Osteocyte (in vitro differentiated cells): ENCODE measurements at regions not wholly inside any gene's neighbourhood (a gene's known extent, or its start where the extent isn't known, plus 50 kb on each side); places are given as distances from the start of the nearest gene placed in this dataset.

Experiments
- DNase-seq: peaks from one replicate; pipeline ENCODE4 v3.0.0; 2021; ENCODE audit warnings: mixed read lengths; ENCODE audit not compliant: unreplicated experiment; ENCODE audit errors: extremely low spot score
- H3K27ac Mint-ChIP-seq: one replicate; pipeline ENCODE4 v1.8.0; 2021; ENCODE audit warnings: mild to moderate bottlenecking, mixed read lengths; ENCODE audit not compliant: unreplicated experiment
- H3K27me3 Mint-ChIP-seq: one replicate; pipeline ENCODE4 v1.8.0; 2021; ENCODE audit warnings: mixed read lengths; ENCODE audit not compliant: unreplicated experiment
- H3K36me3 Mint-ChIP-seq: one replicate; pipeline ENCODE4 v1.8.0; 2021; ENCODE audit warnings: mixed read lengths; ENCODE audit not compliant: unreplicated experiment
- H3K4me1 Mint-ChIP-seq: one replicate; pipeline ENCODE4 v1.8.0; 2021; ENCODE audit warnings: mixed read lengths; ENCODE audit not compliant: unreplicated experiment
- H3K4me3 Mint-ChIP-seq: one replicate; pipeline ENCODE4 v1.8.0; 2021; ENCODE audit warnings: mild to moderate bottlenecking, moderate library complexity, mixed read lengths; ENCODE audit not compliant: unreplicated experiment
- H3K9me3 Mint-ChIP-seq: one replicate; pipeline ENCODE4 v1.8.0; 2021; ENCODE audit warnings: mixed read lengths; ENCODE audit not compliant: unreplicated experiment
- CTCF ChIP-seq: fragments of 200-600 bp; sonication (generic); IDR thresholded peaks from 2 replicates; pipeline ENCODE4 v1.5.0; 2021; ENCODE audit warnings: antibody characterized with exemption, mild to moderate bottlenecking, moderate library complexity

GRCh38 chr1:232886271-232886670 lies 64.1 kb upstream of the NTPCR start:
- TF ChIP-seq CTCF = no peak
- Mint-ChIP-seq H3K4me3 (no peak overlapping the region), H3K4me1 (peaks cover 10% of the 10 kb centered on the region), H3K36me3 (no peaks in the 10 kb centered on the region), H3K27me3 (peaks cover 20% of the 10 kb centered on the region), H3K27ac (no peak overlapping the region), H3K9me3 (no peaks in the 10 kb centered on the region)
- DNase-seq = no peak

GRCh38 chr1:232890340-232890943 lies 60.0 kb upstream of the NTPCR start:
- Mint-ChIP-seq H3K4me1 (peaks cover 15% of the 10 kb centered on the region), H3K9me3 (peaks cover 11% of the 10 kb centered on the region), H3K4me3 (no peak overlapping the region), H3K27me3 (peaks cover 10% of the 10 kb centered on the region), H3K27ac (peak overlapping the region; percentile 51), H3K36me3 (no peaks in the 10 kb centered on the region)
- no peak for TF ChIP-seq CTCF
- no peak for DNase-seq

- no peaks in the 10 kb centered on the region for H3K36me3 Mint-ChIP-seq
- peaks cover 15% of the 10 kb centered on the region for H3K4me1 Mint-ChIP-seq
- H3K27me3 Mint-ChIP-seq = peaks cover 7% of the 10 kb centered on the region
- H3K27ac Mint-ChIP-seq = peak overlapping the region; percentile 51
- H3K9me3 Mint-ChIP-seq = peaks cover 11% of the 10 kb centered on the region
- no peak overlapping the region for H3K4me3 Mint-ChIP-seq
- TF ChIP-seq CTCF = no peak
- no peak for DNase-seq
Observed at GRCh38 chr1:232891071-232891470, 59.3 kb upstream of the NTPCR start.

- H3K27me3 Mint-ChIP-seq = peaks cover 4% of the 10 kb centered on the region
- no peaks in the 10 kb centered on the region for H3K36me3 Mint-ChIP-seq
- no peak overlapping the region for H3K4me3 Mint-ChIP-seq
- peaks cover 18% of the 10 kb centered on the region for H3K4me1 Mint-ChIP-seq
- no peak for TF ChIP-seq CTCF
- H3K27ac Mint-ChIP-seq = peak overlapping the region; percentile 16
- H3K9me3 Mint-ChIP-seq = peaks cover 11% of the 10 kb centered on the region
- DNase-seq = no peak
Observed at GRCh38 chr1:232891656-232892317, 58.6 kb upstream of the NTPCR start.

GRCh38 chr1:232893481-232894313 lies 56.7 kb upstream of the NTPCR start:
- peaks cover 22% of the 10 kb centered on the region for H3K4me1 Mint-ChIP-seq
- no peaks in the 10 kb centered on the region for H3K27me3 Mint-ChIP-seq
- no peak overlapping the region for H3K4me3 Mint-ChIP-seq
- DNase-seq = no peak
- H3K27ac Mint-ChIP-seq = no peak overlapping the region
- no peaks in the 10 kb centered on the region for H3K36me3 Mint-ChIP-seq
- peaks cover 11% of the 10 kb centered on the region for H3K9me3 Mint-ChIP-seq
- TF ChIP-seq CTCF = no peak
